Caco-2 (cell line): ENCODE measurements at regions not wholly inside any gene's neighbourhood (a gene's known extent, or its start where the extent isn't known, plus 50 kb on each side); places are given as distances from the start of the nearest gene placed in this dataset.

ENCODE experiments used
- BruUV-seq: library from RNA; stranded (reverse); fragments of 400-500 nt; replicated peaks from 2 replicates; lab custom pipeline; 2021; lab: Mats Ljungman, UMichigan
- CTCF ChIA-PET: fragments of 300-600 bp; sonication (Branson Sonifier 250); formaldehyde crosslinking; loops from one replicate; lab custom pipeline; 2022; ENCODE audit warnings: antibody characterized with exemption; lab: Charles Lee
- POLR2A ChIA-PET: fragments of 300-600 bp; sonication (Branson Sonifier 250); formaldehyde crosslinking; loops from one replicate; lab custom pipeline; 2022; ENCODE audit warnings: antibody characterized with exemption; lab: Charles Lee
- DNase-seq, 2 experiments: peaks; one replicate each; pipeline versions ENCODE4 v3.0.0 to v3.0.0-alpha.2; 2020 to 2022
- H3K27me3 ChIP-seq: replicated peaks from 2 replicates; pipeline ENCODE4 v1.6.0; 2011; ENCODE audit warnings: low read length; ENCODE audit not compliant: control insufficient read depth, insufficient read depth
- H3K36me3 ChIP-seq: 2 replicates; pipeline ENCODE4 v1.5.1; 2011; ENCODE audit warnings: low read length; ENCODE audit not compliant: control insufficient read depth, insufficient read depth
- H3K4me1 ChIP-seq: fragments of 250-450 bp; sonication (Bioruptor Pico); 2 replicates; pipeline ENCODE4 v1.5.1; 2020; ENCODE audit warnings: mild to moderate bottlenecking
- H3K4me3 ChIP-seq: 2 replicates; pipeline ENCODE4 v1.5.1; 2011; ENCODE audit warnings: low read depth, mild to moderate bottlenecking, control low read depth, low read length
- H3K9me3 ChIP-seq: fragments of 250-450 bp; sonication (Bioruptor Pico); 2 replicates; pipeline ENCODE4 v1.5.1; 2020; ENCODE audit warnings: mild to moderate bottlenecking, moderate library complexity
- H3K27ac Mint-ChIP-seq: one replicate; pipeline ENCODE4 v1.8.0; 2022; ENCODE audit warnings: mixed read lengths; ENCODE audit not compliant: unreplicated experiment
- H3K27me3 Mint-ChIP-seq: one replicate; pipeline ENCODE4 v1.8.0; 2022; ENCODE audit warnings: mixed read lengths; ENCODE audit not compliant: insufficient read depth, unreplicated experiment
- H3K36me3 Mint-ChIP-seq: one replicate; pipeline ENCODE4 v1.8.0; 2022; ENCODE audit warnings: mild to moderate bottlenecking, mixed read lengths; ENCODE audit not compliant: insufficient read depth, unreplicated experiment
- H3K4me1 Mint-ChIP-seq: one replicate; pipeline ENCODE4 v1.8.0; 2022; ENCODE audit warnings: low read depth, mixed read lengths; ENCODE audit not compliant: unreplicated experiment
- H3K4me3 Mint-ChIP-seq: one replicate; pipeline ENCODE4 v1.8.0; 2022; ENCODE audit warnings: mild to moderate bottlenecking, moderate library complexity, mixed read lengths; ENCODE audit not compliant: unreplicated experiment
- H3K9me3 Mint-ChIP-seq: one replicate; pipeline ENCODE4 v1.8.0; 2022; ENCODE audit warnings: mixed read lengths; ENCODE audit not compliant: unreplicated experiment
- CTCF ChIP-seq, 2 experiments: fragments of 200-600 bp in 1 of 2; IDR thresholded peaks; 1 replicate in 1 of 2; 2 replicates in 1 of 2; pipeline versions ENCODE4 v1.5.1 to v1.8.0; 2011 to 2022; ENCODE audit warnings: antibody characterized with exemption in 1 of 2, control low read depth in 1 of 2, inconsistent platforms in 1 of 2, low read depth in 1 of 2, low read length in 1 of 2, mild to moderate bottlenecking in 1 of 2, moderate library complexity in 1 of 2; ENCODE audit not compliant: insufficient read depth in 1 of 2, severe bottlenecking in 1 of 2, unreplicated experiment in 1 of 2
- intact Hi-C: fragments of 100-400 bp; cut with micrococcal nuclease; formaldehyde crosslinking; loops from one replicate; pipeline ENCODE4 v1.10.0; 2022; ENCODE audit not compliant: unreplicated experiment

GRCh38 chr11:69559181-69559580, 77.7 kb downstream of the LINC01488 start:
- DNase-seq, result no peak
- POLR2A ChIA-PET, result no interaction called here
- BruUV-seq, result no TSS peak
- H3K4me1 ChIP-seq, result no peaks in the 10 kb centered on the region
- no peaks in the 10 kb centered on the region for H3K27me3 ChIP-seq
- no peaks in the 10 kb centered on the region for H3K9me3 ChIP-seq
- H3K4me3 ChIP-seq, result no peak overlapping the region
- Mint-ChIP-seq H3K27ac (no peak overlapping the region), H3K9me3 (peaks cover 8% of the 10 kb centered on the region), H3K4me1 (no peaks in the 10 kb centered on the region), H3K4me3 (no peak overlapping the region), H3K27me3 (no peaks in the 10 kb centered on the region), H3K36me3 (no peaks in the 10 kb centered on the region)
- no peaks in the 10 kb centered on the region for H3K36me3 ChIP-seq
- CTCF ChIA-PET, result no interaction called here
- TF ChIP-seq CTCF (IDR thresholded peaks at IDR 0.05; ENCODE audit: insufficient read depth in 1 of 2, low read depth in 1 of 2, low read length in 1 of 2, severe bottlenecking in 1 of 2, unreplicated experiment in 1 of 2), result no peak
- intact Hi-C loops, result no loop called here

GRCh38 chr11:69560141-69560790, 78.8 kb downstream of the LINC01488 start:
- POLR2A ChIA-PET, result no interaction called here
- Mint-ChIP-seq H3K4me3 (no peak overlapping the region), H3K9me3 (peaks cover 8% of the 10 kb centered on the region), H3K4me1 (no peaks in the 10 kb centered on the region), H3K27ac (no peak overlapping the region), H3K36me3 (no peaks in the 10 kb centered on the region), H3K27me3 (no peaks in the 10 kb centered on the region)
- Histone ChIP-seq H3K4me3 (no peak overlapping the region), H3K4me1 (no peaks in the 10 kb centered on the region), H3K9me3 (no peaks in the 10 kb centered on the region), H3K27me3 (no peaks in the 10 kb centered on the region), H3K36me3 (no peaks in the 10 kb centered on the region)
- TF ChIP-seq CTCF (IDR thresholded peaks at IDR 0.05; ENCODE audit: insufficient read depth in 1 of 2, low read depth in 1 of 2, low read length in 1 of 2, severe bottlenecking in 1 of 2, unreplicated experiment in 1 of 2), result no peak
- intact Hi-C loops, result no loop called here
- DNase-seq, result no peak
- CTCF ChIA-PET, result no interaction called here
- no TSS peak for BruUV-seq

GRCh38 chr11:69562302-69562701, 78.7 kb upstream of the CCND1 start:
- H3K27me3 Mint-ChIP-seq, result no peaks in the 10 kb centered on the region
- intact Hi-C loops, result no loop called here
- no peak overlapping the region for H3K27ac Mint-ChIP-seq
- Histone ChIP-seq H3K4me3 (no peak overlapping the region), H3K4me1 (no peaks in the 10 kb centered on the region), H3K9me3 (peaks cover 3% of the 10 kb centered on the region; the same call in 1 of the 2 replicates), H3K27me3 (no peaks in the 10 kb centered on the region), H3K36me3 (no peaks in the 10 kb centered on the region)
- no peak for DNase-seq
- peaks cover 8% of the 10 kb centered on the region for H3K9me3 Mint-ChIP-seq
- no peak for TF ChIP-seq CTCF (IDR thresholded peaks at IDR 0.05; ENCODE audit: insufficient read depth in 1 of 2, low read depth in 1 of 2, low read length in 1 of 2, severe bottlenecking in 1 of 2, unreplicated experiment in 1 of 2)
- ChIA-PET POLR2A (no interaction called here), CTCF (no interaction called here)
- no TSS peak for BruUV-seq
- no peak overlapping the region for H3K4me3 Mint-ChIP-seq
- no peaks in the 10 kb centered on the region for H3K4me1 Mint-ChIP-seq
- no peaks in the 10 kb centered on the region for H3K36me3 Mint-ChIP-seq
